ENCODE measurements at regions not wholly inside any gene's neighbourhood (a gene's known extent, or its start where the extent isn't known, plus 50 kb on each side); places are given as distances from the start of the nearest gene placed in this dataset.

DNA sequence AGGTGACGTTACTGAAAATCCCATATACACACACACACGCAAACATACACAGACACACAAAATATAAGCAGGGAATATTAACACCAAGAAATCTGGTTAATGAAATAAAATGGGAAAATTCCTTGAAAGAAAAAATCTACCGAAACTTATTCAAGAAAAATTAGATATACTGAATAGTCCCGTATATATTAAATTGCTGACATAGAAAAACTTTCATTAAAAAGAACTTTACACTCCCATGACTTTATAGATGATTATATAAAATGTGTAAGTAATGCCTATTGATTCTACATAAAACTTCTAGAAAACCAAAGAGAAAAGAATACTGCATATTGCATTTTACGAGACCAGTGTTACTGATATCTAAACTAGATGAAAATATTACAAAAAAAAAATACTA, 803.2 kb downstream of the SLC16A7 start:
- no peak overlapping the region for H3K4ac ChIP-seq (ENCODE audit: low read depth, low read length)
- H4K91ac ChIP-seq (ENCODE audit: low read depth, low read length): no peak overlapping the region
- H3K9me3 ChIP-seq (ENCODE audit: insufficient read depth, low read depth, low read length): no peaks in the 10 kb centered on the region
- no peaks in the 10 kb centered on the region for H3K79me1 ChIP-seq (ENCODE audit: low read length)
- no peaks in the 10 kb centered on the region for H3K4me1 ChIP-seq (ENCODE audit: control insufficient read depth in 1 of 2, insufficient read depth in 2 of 2, low read length in 2 of 2)
- H2AK5ac ChIP-seq (ENCODE audit: low read length): no peak overlapping the region
- no peak overlapping the region for H2BK12ac ChIP-seq (ENCODE audit: low read length)
- no peak overlapping the region for H3K9ac ChIP-seq (ENCODE audit: low read length)
- H3K18ac ChIP-seq (ENCODE audit: low read length): no peak overlapping the region
- no peak overlapping the region for H4K12ac ChIP-seq (ENCODE audit: low read depth, low read length)
- H3K4me3 ChIP-seq (ENCODE audit: low read depth, low read length): no peak overlapping the region
- no peak overlapping the region for H3K27ac ChIP-seq (ENCODE audit: low read depth, low read length)
- no CpG with 5 or more reads among the region's 5 CpGs for WGBS (ENCODE audit: extremely low coverage, insufficient coverage, insufficient read length)
- no peak overlapping the region for H3K4me2 ChIP-seq (ENCODE audit: low read length)
- H3K36me3 ChIP-seq (ENCODE audit: control insufficient read depth in 1 of 2, insufficient read depth in 2 of 2, low read length in 2 of 2): no peaks in the 10 kb centered on the region
- H2BK5ac ChIP-seq (ENCODE audit: low read depth, low read length, poor library complexity): no peak overlapping the region
- H4K8ac ChIP-seq (ENCODE audit: low read depth, low read length): no peak overlapping the region
- H2BK120ac ChIP-seq (ENCODE audit: insufficient read depth, low read length, poor library complexity): no peak overlapping the region
- no peak overlapping the region for H3K14ac ChIP-seq (ENCODE audit: low read length)
- H3K27me3 ChIP-seq (ENCODE audit: insufficient read depth, low read length): no peaks in the 10 kb centered on the region
- no peak overlapping the region for H3K23ac ChIP-seq (ENCODE audit: low read length)
- no peaks in the 10 kb centered on the region for H3K79me2 ChIP-seq (ENCODE audit: control insufficient read depth, insufficient read depth, low read length, poor library complexity)
- no peak for DNase-seq
- no peak overlapping the region for H2AFZ ChIP-seq (ENCODE audit: insufficient read depth, low read length, poor library complexity)

DNA sequence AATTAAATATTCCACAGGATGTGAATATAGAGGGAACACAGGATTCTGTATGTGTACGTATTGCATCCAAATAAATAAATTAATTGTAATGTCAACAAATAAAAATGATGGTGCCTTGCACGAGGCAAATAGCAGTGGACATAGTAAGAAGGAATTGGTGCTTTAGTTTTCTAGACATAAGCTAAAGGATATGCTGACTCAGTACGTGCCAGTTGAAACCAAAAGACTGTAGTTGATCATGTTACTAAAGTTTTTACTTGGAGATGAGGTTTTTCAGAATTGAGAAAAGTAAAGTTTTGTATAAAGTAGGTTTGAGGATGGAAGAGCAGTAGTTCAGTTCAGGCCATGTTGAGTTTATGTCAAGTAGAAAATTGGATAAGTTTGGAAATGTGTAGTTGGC, 807.2 kb downstream of the SLC16A7 start:
- Histone ChIP-seq H3K27me3 (ENCODE audit: insufficient read depth, low read length) (no peaks in the 10 kb centered on the region), H3K23ac (ENCODE audit: low read length) (no peak overlapping the region), H2AK5ac (ENCODE audit: low read length) (no peak overlapping the region), H2BK5ac (ENCODE audit: low read depth, low read length, poor library complexity) (no peak overlapping the region), H3K36me3 (ENCODE audit: control insufficient read depth in 1 of 2, insufficient read depth in 2 of 2, low read length in 2 of 2) (no peaks in the 10 kb centered on the region), H3K14ac (ENCODE audit: low read length) (no peak overlapping the region), H3K4me2 (ENCODE audit: low read length) (no peak overlapping the region), H3K9ac (ENCODE audit: low read length) (no peak overlapping the region), H3K9me3 (ENCODE audit: insufficient read depth, low read depth, low read length) (no peaks in the 10 kb centered on the region), H3K4me1 (ENCODE audit: control insufficient read depth in 1 of 2, insufficient read depth in 2 of 2, low read length in 2 of 2) (no peaks in the 10 kb centered on the region), H3K27ac (ENCODE audit: low read depth, low read length) (no peak overlapping the region), H3K4ac (ENCODE audit: low read depth, low read length) (no peak overlapping the region), H3K4me3 (ENCODE audit: low read depth, low read length) (no peak overlapping the region), H4K91ac (ENCODE audit: low read depth, low read length) (no peak overlapping the region), H4K8ac (ENCODE audit: low read depth, low read length) (no peak overlapping the region), H4K12ac (ENCODE audit: low read depth, low read length) (no peak overlapping the region), H2BK120ac (ENCODE audit: insufficient read depth, low read length, poor library complexity) (no peak overlapping the region), H2BK12ac (ENCODE audit: low read length) (no peak overlapping the region), H2AFZ (ENCODE audit: insufficient read depth, low read length, poor library complexity) (no peak overlapping the region), H3K79me2 (ENCODE audit: control insufficient read depth, insufficient read depth, low read length, poor library complexity) (no peaks in the 10 kb centered on the region), H3K18ac (ENCODE audit: low read length) (no peak overlapping the region), H3K79me1 (ENCODE audit: low read length) (no peaks in the 10 kb centered on the region)
- WGBS (ENCODE audit: extremely low coverage, insufficient coverage, insufficient read length): no CpG with 5 or more reads among the region's 3 CpGs
- no peak for DNase-seq

DNA sequence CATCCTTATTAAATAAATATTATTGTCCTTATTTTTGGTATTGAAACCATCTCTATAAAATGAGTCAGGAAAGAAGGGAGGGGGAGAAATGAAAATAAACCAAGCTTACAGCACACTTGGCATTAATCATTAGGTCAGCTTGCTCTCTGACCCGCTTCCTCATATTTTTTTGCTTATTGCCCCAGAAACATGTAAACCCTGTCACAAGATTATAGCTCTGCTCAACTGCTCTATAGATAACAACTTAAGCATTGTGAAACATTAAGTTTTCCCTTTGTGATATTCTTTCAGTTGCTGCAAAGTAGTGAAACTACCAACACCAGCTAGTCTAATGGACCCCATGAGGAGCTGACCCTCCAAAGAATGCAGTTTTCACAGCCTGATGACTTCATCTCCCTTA, 819.5 kb downstream of the SLC16A7 start:
- Histone ChIP-seq H3K9me3 (ENCODE audit: insufficient read depth, low read depth, low read length) (no peaks in the 10 kb centered on the region), H3K27ac (ENCODE audit: low read depth, low read length) (no peak overlapping the region), H2BK12ac (ENCODE audit: low read length) (no peak overlapping the region), H3K4me2 (ENCODE audit: low read length) (no peak overlapping the region), H3K36me3 (ENCODE audit: control insufficient read depth in 1 of 2, insufficient read depth in 2 of 2, low read length in 2 of 2) (no peaks in the 10 kb centered on the region), H3K4me1 (ENCODE audit: control insufficient read depth in 1 of 2, insufficient read depth in 2 of 2, low read length in 2 of 2) (no peaks in the 10 kb centered on the region), H2BK5ac (ENCODE audit: low read depth, low read length, poor library complexity) (no peak overlapping the region), H3K9ac (ENCODE audit: low read length) (no peak overlapping the region), H3K14ac (ENCODE audit: low read length) (no peak overlapping the region), H3K23ac (ENCODE audit: low read length) (no peak overlapping the region), H3K18ac (ENCODE audit: low read length) (no peak overlapping the region), H2BK120ac (ENCODE audit: insufficient read depth, low read length, poor library complexity) (no peak overlapping the region), H3K4ac (ENCODE audit: low read depth, low read length) (no peak overlapping the region), H2AFZ (ENCODE audit: insufficient read depth, low read length, poor library complexity) (no peak overlapping the region), H2AK5ac (ENCODE audit: low read length) (no peak overlapping the region), H3K27me3 (ENCODE audit: insufficient read depth, low read length) (no peaks in the 10 kb centered on the region), H4K12ac (ENCODE audit: low read depth, low read length) (no peak overlapping the region), H4K8ac (ENCODE audit: low read depth, low read length) (no peak overlapping the region), H3K79me2 (ENCODE audit: control insufficient read depth, insufficient read depth, low read length, poor library complexity) (no peaks in the 10 kb centered on the region), H3K4me3 (ENCODE audit: low read depth, low read length) (no peak overlapping the region), H3K79me1 (ENCODE audit: low read length) (no peaks in the 10 kb centered on the region), H4K91ac (ENCODE audit: low read depth, low read length) (no peak overlapping the region)
- WGBS (ENCODE audit: extremely low coverage, insufficient coverage, insufficient read length): no CpG with 5 or more reads among the region's 1 CpG
- no peak for DNase-seq

DNA sequence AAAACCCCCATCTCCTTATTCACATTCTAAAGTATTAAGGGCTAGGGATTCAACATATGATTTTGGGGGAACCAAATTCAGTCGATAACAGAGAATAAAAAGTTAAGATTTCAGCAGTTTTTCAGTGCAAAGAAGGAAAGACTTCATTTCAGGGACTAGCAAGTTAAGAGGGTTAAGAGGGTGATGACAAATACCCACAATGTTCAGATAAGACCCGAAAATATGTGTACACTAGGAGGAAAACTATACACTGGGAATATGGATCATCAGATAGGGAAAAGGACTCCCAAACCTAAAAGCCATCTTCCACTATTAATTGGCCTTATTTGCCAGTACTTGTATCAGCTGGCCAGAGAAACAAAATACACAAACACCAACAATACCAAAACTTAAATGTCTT, 824.2 kb downstream of the SLC16A7 start:
- Histone ChIP-seq H2BK120ac (ENCODE audit: insufficient read depth, low read length, poor library complexity) (no peak overlapping the region), H2BK5ac (ENCODE audit: low read depth, low read length, poor library complexity) (no peak overlapping the region)
- no CpG with 5 or more reads among the region's 2 CpGs for WGBS (ENCODE audit: extremely low coverage, insufficient coverage, insufficient read length)

More for the DNA sequence above, 824.2 kb downstream of the SLC16A7 start:
- Histone ChIP-seq H3K4me1 (ENCODE audit: control insufficient read depth in 1 of 2, insufficient read depth in 2 of 2, low read length in 2 of 2) (no peaks in the 10 kb centered on the region), H3K27me3 (ENCODE audit: insufficient read depth, low read length) (no peaks in the 10 kb centered on the region), H3K36me3 (ENCODE audit: control insufficient read depth in 1 of 2, insufficient read depth in 2 of 2, low read length in 2 of 2) (no peaks in the 10 kb centered on the region), H3K23ac (ENCODE audit: low read length) (no peak overlapping the region), H3K79me1 (ENCODE audit: low read length) (no peaks in the 10 kb centered on the region), H4K8ac (ENCODE audit: low read depth, low read length) (no peak overlapping the region), H3K4me3 (ENCODE audit: low read depth, low read length) (no peak overlapping the region), H4K12ac (ENCODE audit: low read depth, low read length) (no peak overlapping the region), H3K18ac (ENCODE audit: low read length) (no peak overlapping the region), H2BK12ac (ENCODE audit: low read length) (no peak overlapping the region), H2AK5ac (ENCODE audit: low read length) (no peak overlapping the region), H3K14ac (ENCODE audit: low read length) (no peak overlapping the region), H3K4ac (ENCODE audit: low read depth, low read length) (no peak overlapping the region), H3K27ac (ENCODE audit: low read depth, low read length) (no peak overlapping the region), H3K79me2 (ENCODE audit: control insufficient read depth, insufficient read depth, low read length, poor library complexity) (no peaks in the 10 kb centered on the region), H4K91ac (ENCODE audit: low read depth, low read length) (no peak overlapping the region), H3K4me2 (ENCODE audit: low read length) (no peak overlapping the region), H2AFZ (ENCODE audit: insufficient read depth, low read length, poor library complexity) (no peak overlapping the region), H3K9ac (ENCODE audit: low read length) (no peak overlapping the region), H3K9me3 (ENCODE audit: insufficient read depth, low read depth, low read length) (no peaks in the 10 kb centered on the region)
- DNase-seq: no peak

Measured in trophoblast cell (in vitro differentiated cells and primary cell).